ENCODE measurements at regions not wholly inside any gene's neighbourhood (a gene's known extent, or its start where the extent isn't known, plus 50 kb on each side); places are given as distances from the start of the nearest gene placed in this dataset.

DNA sequence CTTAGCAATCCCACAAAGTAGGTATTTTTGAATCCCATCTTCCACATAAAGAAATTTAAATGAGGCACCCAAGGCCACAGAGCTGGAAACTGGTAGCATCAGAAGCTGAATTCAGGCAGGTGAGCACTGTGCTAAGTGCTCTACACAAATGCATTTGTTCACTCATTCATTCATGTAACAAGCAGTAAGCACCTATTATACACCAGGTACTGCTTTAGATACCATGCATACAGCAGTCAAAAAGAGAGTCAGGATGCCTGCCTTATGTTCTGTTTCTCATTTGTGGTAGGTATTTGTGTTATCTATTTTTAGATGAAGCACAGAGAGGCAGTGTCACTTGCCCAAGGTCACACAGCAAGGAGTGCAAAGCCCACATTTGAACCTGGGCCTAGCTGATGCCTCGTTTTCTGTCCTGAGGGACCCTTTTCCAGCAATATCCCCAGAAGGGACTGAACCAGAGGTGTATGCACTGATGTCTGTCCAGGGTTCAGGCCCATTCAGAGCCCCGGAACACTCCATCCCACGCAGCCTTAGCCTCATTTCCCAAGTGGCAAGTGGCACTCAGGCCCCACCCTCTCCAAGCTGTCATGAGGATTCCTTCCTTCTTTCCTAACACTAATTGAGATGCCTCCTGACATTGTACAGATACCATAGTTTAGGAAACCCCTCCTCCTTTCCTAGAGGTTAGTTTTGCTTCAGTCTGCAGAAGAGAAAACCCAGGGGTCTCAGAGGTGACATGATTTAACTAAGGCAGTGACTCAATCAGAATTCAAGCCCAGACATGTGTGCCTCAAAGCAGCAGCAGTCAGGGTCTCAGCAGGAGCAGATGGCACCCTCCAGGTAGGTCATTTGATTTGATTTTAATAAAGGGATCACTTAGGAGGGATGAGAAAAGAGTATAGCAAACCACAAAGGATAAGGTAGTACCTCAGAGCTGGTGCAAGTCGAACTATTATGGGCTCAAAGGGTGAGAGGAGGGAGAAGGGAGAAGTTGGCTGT is 61.2 kb upstream of the SIRPA start:
- Histone ChIP-seq H3K27me3 (ENCODE audit: control insufficient read depth in 1 of 2, insufficient read depth in 2 of 2, low read length in 2 of 2) (no peaks in the 10 kb centered on the region), H3K27ac (ENCODE audit: low read depth in 2 of 2, low read length in 1 of 2) (no peak overlapping the region), H3K4me3 (ENCODE audit: low read depth in 1 of 2, low read length in 2 of 2) (no peak overlapping the region), H3K9me3 (ENCODE audit: control insufficient read depth in 2 of 2, insufficient read depth in 1 of 2, low read depth in 1 of 2, low read length in 1 of 2) (no peaks in the 10 kb centered on the region), H3K36me3 (ENCODE audit: control insufficient read depth in 2 of 2, insufficient read depth in 2 of 2, low read length in 1 of 2) (no peaks in the 10 kb centered on the region), H3K4me1 (ENCODE audit: control insufficient read depth in 2 of 2, insufficient read depth in 2 of 2, low read length in 1 of 2) (peaks cover 3 to 14% of the 10 kb centered on the region in 2 donors)
- WGBS, 2 donors, result 78 to 86% methylated on average over 4 of the region's 4 CpGs

DNA sequence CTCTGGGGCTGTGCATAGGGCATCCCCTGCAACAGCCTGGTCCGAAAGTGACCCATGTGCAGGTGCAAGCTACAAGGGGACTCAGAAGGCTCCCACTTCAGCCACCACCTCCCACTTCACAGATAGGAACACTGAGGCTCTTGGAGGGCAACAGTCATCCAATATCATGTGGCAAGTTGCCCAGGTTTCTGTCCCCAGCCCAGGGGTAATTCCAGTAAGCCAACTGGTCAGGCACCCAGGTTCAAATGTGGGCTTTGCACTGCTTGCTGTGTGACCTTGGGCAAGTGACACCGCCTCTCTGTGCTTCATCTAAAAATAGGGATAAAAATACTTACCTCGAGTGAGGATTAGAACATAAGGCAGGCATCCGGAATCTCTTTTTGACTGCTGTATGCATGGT is 62.0 kb upstream of the SIRPA start:
- Histone ChIP-seq H3K27ac (ENCODE audit: low read depth in 2 of 2, low read length in 1 of 2) (no peak overlapping the region), H3K4me1 (ENCODE audit: control insufficient read depth in 2 of 2, insufficient read depth in 2 of 2, low read length in 1 of 2) (peaks cover 3 to 15% of the 10 kb centered on the region in 2 donors), H3K27me3 (ENCODE audit: control insufficient read depth in 1 of 2, insufficient read depth in 2 of 2, low read length in 2 of 2) (no peaks in the 10 kb centered on the region), H3K36me3 (ENCODE audit: control insufficient read depth in 2 of 2, insufficient read depth in 2 of 2, low read length in 1 of 2) (no peaks in the 10 kb centered on the region), H3K4me3 (ENCODE audit: low read depth in 1 of 2, low read length in 2 of 2) (no peak overlapping the region), H3K9me3 (ENCODE audit: control insufficient read depth in 2 of 2, insufficient read depth in 1 of 2, low read depth in 1 of 2, low read length in 1 of 2) (no peaks in the 10 kb centered on the region)
- WGBS, 2 donors, result 85 to 88% methylated on average over 4 of the region's 4 CpGs

DNA sequence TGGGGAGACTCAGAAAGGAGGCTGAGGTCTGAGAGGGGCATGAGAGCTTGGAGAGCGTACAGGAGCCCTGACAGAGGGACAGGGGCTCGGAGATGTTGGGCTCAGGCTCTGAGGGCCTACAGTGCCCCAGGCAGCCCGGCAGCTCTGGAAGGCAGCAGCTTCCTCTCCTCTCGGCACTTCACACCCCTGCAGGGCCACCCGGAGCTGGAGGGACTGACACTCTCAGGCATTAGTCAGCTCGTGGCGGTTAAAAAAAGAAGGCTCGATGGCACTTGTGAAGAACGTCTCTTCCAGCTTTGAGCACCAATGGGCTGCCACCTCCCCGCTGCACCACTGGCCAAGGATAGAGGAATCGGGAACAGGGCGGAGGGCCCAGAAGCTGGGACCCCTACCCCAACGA is 62.6 kb upstream of the SIRPA start:
- no peak overlapping the region for H3K27ac ChIP-seq (ENCODE audit: low read depth in 2 of 2, low read length in 1 of 2)
- no peaks in the 10 kb centered on the region for H3K27me3 ChIP-seq (ENCODE audit: control insufficient read depth in 1 of 2, insufficient read depth in 2 of 2, low read length in 2 of 2)
- peaks cover 3 to 16% of the 10 kb centered on the region in 2 donors for H3K4me1 ChIP-seq (ENCODE audit: control insufficient read depth in 2 of 2, insufficient read depth in 2 of 2, low read length in 1 of 2)
- 77 to 81% methylated on average over 13 of the region's 13 CpGs for WGBS, 2 donors
- H3K9me3 ChIP-seq (ENCODE audit: control insufficient read depth in 2 of 2, insufficient read depth in 1 of 2, low read depth in 1 of 2, low read length in 1 of 2), result no peaks in the 10 kb centered on the region
- no peak overlapping the region for H3K4me3 ChIP-seq (ENCODE audit: low read depth in 1 of 2, low read length in 2 of 2)
- H3K36me3 ChIP-seq (ENCODE audit: control insufficient read depth in 2 of 2, insufficient read depth in 2 of 2, low read length in 1 of 2), result no peaks in the 10 kb centered on the region

DNA sequence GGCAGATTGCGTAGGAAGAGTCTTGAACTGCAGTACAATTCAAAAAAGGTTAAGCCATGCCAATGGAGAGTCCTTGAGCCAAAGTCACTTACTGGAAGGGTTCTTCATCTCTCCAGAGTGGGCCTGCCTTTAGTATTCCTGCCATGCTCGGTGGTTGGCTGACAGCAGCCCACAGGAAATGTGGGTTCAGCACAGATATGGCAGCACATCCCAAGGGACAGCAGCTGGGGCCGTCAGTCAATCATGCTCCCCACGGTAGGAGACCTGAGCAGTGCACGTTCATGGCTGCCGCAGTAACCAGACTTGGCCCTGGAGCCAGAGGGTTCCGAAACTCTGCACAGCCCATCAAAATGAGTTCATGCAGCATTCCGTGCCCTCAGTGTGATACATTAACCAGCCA is 63.6 kb upstream of the SIRPA start:
- no peaks in the 10 kb centered on the region for H3K27me3 ChIP-seq (ENCODE audit: control insufficient read depth in 1 of 2, insufficient read depth in 2 of 2, low read length in 2 of 2)
- no peaks in the 10 kb centered on the region for H3K36me3 ChIP-seq (ENCODE audit: control insufficient read depth in 2 of 2, insufficient read depth in 2 of 2, low read length in 1 of 2)
- no peak overlapping the region for H3K4me3 ChIP-seq (ENCODE audit: low read depth in 1 of 2, low read length in 2 of 2)
- H3K4me1 ChIP-seq (ENCODE audit: control insufficient read depth in 2 of 2, insufficient read depth in 2 of 2, low read length in 1 of 2), result peaks cover 3 to 16% of the 10 kb centered on the region in 2 donors
- H3K9me3 ChIP-seq (ENCODE audit: control insufficient read depth in 2 of 2, insufficient read depth in 1 of 2, low read depth in 1 of 2, low read length in 1 of 2), result no peaks in the 10 kb centered on the region
- 88 to 91% methylated on average over 8 of the region's 8 CpGs for WGBS, 2 donors
- no peak overlapping the region for H3K27ac ChIP-seq (ENCODE audit: low read depth in 2 of 2, low read length in 1 of 2)

DNA sequence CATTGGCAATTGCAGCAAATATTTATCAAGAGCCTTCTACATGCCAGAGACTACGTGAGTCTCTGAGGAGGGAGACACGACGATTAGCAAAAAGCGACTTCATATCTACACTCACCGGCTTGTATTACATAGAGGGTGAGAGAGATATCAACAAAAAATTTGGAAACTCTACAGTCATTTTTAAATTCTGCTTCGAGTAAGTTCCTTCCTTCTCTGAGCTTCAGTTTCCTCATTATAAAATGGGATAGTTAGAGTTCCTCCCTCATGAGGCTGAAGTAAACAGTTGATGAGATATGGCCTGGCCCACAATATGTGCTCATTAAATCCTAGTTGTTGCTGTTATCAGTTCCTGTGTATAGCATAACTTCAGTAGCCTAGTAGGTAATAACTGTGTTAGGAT is 64.1 kb upstream of the SIRPA start:
- Histone ChIP-seq H3K4me3 (ENCODE audit: low read depth in 1 of 2, low read length in 2 of 2) (no peak overlapping the region), H3K36me3 (ENCODE audit: control insufficient read depth in 2 of 2, insufficient read depth in 2 of 2, low read length in 1 of 2) (no peaks in the 10 kb centered on the region), H3K9me3 (ENCODE audit: control insufficient read depth in 2 of 2, insufficient read depth in 1 of 2, low read depth in 1 of 2, low read length in 1 of 2) (no peaks in the 10 kb centered on the region), H3K27me3 (ENCODE audit: control insufficient read depth in 1 of 2, insufficient read depth in 2 of 2, low read length in 2 of 2) (no peaks in the 10 kb centered on the region), H3K27ac (ENCODE audit: low read depth in 2 of 2, low read length in 1 of 2) (no peak overlapping the region), H3K4me1 (ENCODE audit: control insufficient read depth in 2 of 2, insufficient read depth in 2 of 2, low read length in 1 of 2) (peaks cover 3 to 16% of the 10 kb centered on the region in 2 donors)
- WGBS, 2 donors, result 55 to 66% methylated on average over 6 of the region's 6 CpGs

DNA sequence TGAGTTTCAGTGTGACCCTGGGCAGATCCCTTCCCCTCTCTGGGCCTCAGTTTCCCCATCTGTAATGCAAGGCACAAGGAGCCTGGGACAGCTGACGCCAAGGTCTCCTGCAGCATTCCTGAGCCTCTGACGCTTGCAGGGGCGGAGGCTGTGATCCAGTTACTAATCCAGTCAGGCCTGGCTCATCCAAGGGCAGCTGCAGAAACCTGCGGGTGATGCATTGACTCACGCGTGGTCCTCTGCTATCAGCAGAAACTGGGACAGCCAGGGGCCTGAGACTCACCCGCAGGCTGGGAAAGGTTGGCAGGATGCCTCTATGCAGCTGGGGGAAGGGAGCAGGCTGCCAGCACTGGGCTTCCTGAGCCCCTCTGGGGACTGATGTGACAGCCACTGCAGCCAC is 65.0 kb upstream of the SIRPA start:
- Histone ChIP-seq H3K36me3 (ENCODE audit: control insufficient read depth in 2 of 2, insufficient read depth in 2 of 2, low read length in 1 of 2) (no peaks in the 10 kb centered on the region), H3K4me3 (ENCODE audit: low read depth in 1 of 2, low read length in 2 of 2) (no peak overlapping the region), H3K9me3 (ENCODE audit: control insufficient read depth in 2 of 2, insufficient read depth in 1 of 2, low read depth in 1 of 2, low read length in 1 of 2) (no peaks in the 10 kb centered on the region), H3K27ac (ENCODE audit: low read depth in 2 of 2, low read length in 1 of 2) (peak overlapping the region in 1 of 2 donors; percentile 34), H3K27me3 (ENCODE audit: control insufficient read depth in 1 of 2, insufficient read depth in 2 of 2, low read length in 2 of 2) (no peaks in the 10 kb centered on the region), H3K4me1 (ENCODE audit: control insufficient read depth in 2 of 2, insufficient read depth in 2 of 2, low read length in 1 of 2) (peaks cover 3 to 15% of the 10 kb centered on the region in 2 donors)
- 20 to 33% methylated on average over 7 of the region's 7 CpGs for WGBS, 2 donors

DNA sequence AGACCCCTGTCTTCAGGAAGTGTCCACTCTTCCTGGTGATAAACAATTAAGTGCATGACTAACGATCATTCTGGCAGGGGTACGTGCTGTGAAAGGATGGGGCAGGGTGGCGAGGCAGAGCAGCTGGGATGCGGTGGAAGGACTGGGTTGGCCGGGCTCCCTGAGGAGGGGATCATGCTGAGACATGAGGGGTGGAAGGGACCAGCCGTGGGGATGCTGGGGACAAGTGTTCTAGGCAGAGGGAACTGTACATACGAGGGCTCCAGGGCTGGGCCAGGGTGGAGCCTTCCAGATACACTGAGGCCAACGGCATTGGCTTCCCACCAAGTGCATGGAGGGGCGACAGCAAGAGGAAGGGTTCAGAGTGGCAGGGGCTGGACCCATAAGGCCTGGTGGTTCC is 65.7 kb upstream of the SIRPA start:
- H3K27me3 ChIP-seq (ENCODE audit: control insufficient read depth in 1 of 2, insufficient read depth in 2 of 2, low read length in 2 of 2), result no peaks in the 10 kb centered on the region
- H3K4me3 ChIP-seq (ENCODE audit: low read depth in 1 of 2, low read length in 2 of 2), result no peak overlapping the region
- no peaks in the 10 kb centered on the region for H3K9me3 ChIP-seq (ENCODE audit: control insufficient read depth in 2 of 2, insufficient read depth in 1 of 2, low read depth in 1 of 2, low read length in 1 of 2)
- peaks cover 3 to 14% of the 10 kb centered on the region in 2 donors for H3K4me1 ChIP-seq (ENCODE audit: control insufficient read depth in 2 of 2, insufficient read depth in 2 of 2, low read length in 1 of 2)
- H3K27ac ChIP-seq (ENCODE audit: low read depth in 2 of 2, low read length in 1 of 2), result peak overlapping the region in 1 of 2 donors; percentile 17
- H3K36me3 ChIP-seq (ENCODE audit: control insufficient read depth in 2 of 2, insufficient read depth in 2 of 2, low read length in 1 of 2), result no peaks in the 10 kb centered on the region
- WGBS, 2 donors, result 47 to 63% methylated on average over 9 of the region's 9 CpGs

DNA sequence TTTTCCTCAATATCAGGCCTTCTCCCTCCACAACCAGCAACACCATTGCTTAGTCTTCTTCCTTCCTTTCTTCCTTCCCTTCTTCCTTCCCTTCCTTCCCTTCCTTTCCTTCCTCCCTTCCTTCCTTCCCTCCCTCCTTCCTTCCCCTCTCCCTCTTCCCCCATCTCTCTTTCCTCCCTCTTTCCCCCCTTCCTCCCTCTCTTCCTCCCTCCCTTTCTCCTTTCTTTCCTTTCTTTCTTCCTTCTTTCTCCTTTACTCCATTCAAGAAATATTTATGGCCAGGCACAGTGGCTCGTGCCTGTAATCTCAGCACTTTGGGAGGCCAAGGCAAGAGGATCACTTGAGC is 66.4 kb upstream of the SIRPA start:
- peaks cover 3 to 14% of the 10 kb centered on the region in 2 donors for H3K4me1 ChIP-seq (ENCODE audit: control insufficient read depth in 2 of 2, insufficient read depth in 2 of 2, low read length in 1 of 2)
- no peaks in the 10 kb centered on the region for H3K36me3 ChIP-seq (ENCODE audit: control insufficient read depth in 2 of 2, insufficient read depth in 2 of 2, low read length in 1 of 2)
- H3K27ac ChIP-seq (ENCODE audit: low read depth in 2 of 2, low read length in 1 of 2), result peak overlapping the region; percentile 48 to 56
- H3K4me3 ChIP-seq (ENCODE audit: low read depth in 1 of 2, low read length in 2 of 2), result no peak overlapping the region
- 62 to 77% methylated on average over 1 of the region's 1 CpG for WGBS, 2 donors
- no peaks in the 10 kb centered on the region for H3K9me3 ChIP-seq (ENCODE audit: control insufficient read depth in 2 of 2, insufficient read depth in 1 of 2, low read depth in 1 of 2, low read length in 1 of 2)
- H3K27me3 ChIP-seq (ENCODE audit: control insufficient read depth in 1 of 2, insufficient read depth in 2 of 2, low read length in 2 of 2), result no peaks in the 10 kb centered on the region

DNA sequence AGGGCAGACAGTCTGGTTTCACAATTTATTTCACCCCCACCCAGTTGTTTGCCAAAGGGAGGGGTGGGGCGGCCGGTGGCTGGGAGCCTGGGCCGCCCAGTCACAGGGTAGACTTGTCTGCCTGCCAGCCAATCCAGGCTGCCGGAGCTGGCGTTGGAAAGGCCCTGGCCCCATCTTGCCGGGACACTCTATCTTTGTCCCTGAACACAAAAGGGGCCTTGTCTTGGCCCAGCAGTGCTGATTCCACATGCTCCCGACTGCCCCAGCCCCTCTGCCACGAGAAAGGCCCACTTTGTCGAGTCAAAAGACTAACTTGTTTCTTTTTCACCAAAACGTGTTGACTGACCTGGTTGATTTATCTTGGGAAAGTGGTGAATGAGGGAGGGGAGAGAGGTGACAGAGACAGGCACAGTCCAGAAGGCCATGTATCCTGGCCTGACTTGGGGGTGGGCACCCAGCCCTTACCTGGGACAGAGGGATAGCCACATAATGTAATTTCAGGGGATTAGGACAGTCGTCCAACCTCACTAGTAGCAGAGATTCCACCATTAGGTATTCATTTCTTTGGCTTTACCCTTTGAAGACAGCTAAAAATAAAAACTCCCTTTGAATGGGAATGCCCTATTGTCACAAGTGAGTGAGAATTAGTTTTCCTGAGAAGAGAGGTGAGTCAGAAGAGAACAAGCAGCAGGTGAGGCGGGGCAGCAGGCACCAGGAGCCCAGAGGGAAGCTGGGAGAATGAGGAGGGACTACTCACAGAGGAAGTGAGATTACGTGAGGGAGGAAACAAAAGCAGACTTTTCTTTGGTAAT is 67.0 kb upstream of the SIRPA start:
- Histone ChIP-seq H3K4me3 (ENCODE audit: low read depth in 1 of 2, low read length in 2 of 2) (no peak overlapping the region), H3K9me3 (ENCODE audit: control insufficient read depth in 2 of 2, insufficient read depth in 1 of 2, low read depth in 1 of 2, low read length in 1 of 2) (peaks cover 0 to 4% of the 10 kb centered on the region in 2 donors), H3K36me3 (ENCODE audit: control insufficient read depth in 2 of 2, insufficient read depth in 2 of 2, low read length in 1 of 2) (no peaks in the 10 kb centered on the region), H3K4me1 (ENCODE audit: control insufficient read depth in 2 of 2, insufficient read depth in 2 of 2, low read length in 1 of 2) (peaks cover 3 to 14% of the 10 kb centered on the region in 2 donors), H3K27me3 (ENCODE audit: control insufficient read depth in 1 of 2, insufficient read depth in 2 of 2, low read length in 2 of 2) (no peaks in the 10 kb centered on the region), H3K27ac (ENCODE audit: low read depth in 2 of 2, low read length in 1 of 2) (peak overlapping the region; percentile 69 to 94)
- WGBS, 2 donors, result 39 to 44% methylated on average over 13 of the region's 13 CpGs

Data from esophagus (tissue), 2 donors.